AG10803 (cell line): ENCODE measurements at regions not wholly inside any gene's neighbourhood (a gene's known extent, or its start where the extent isn't known, plus 50 kb on each side); places are given as distances from the start of the nearest gene placed in this dataset.

Experiments
- DNase-seq: peaks from one replicate; pipeline ENCODE4 v3.0.0; 2010; ENCODE audit warnings: low read depth
- H3K4me3 ChIP-seq: 2 replicates; pipeline ENCODE4 v1.5.1; 2011; ENCODE audit warnings: mild to moderate bottlenecking, low read length, control low read depth
- CTCF ChIP-seq: conservative IDR thresholded peaks from 2 replicates; pipeline ENCODE4 v1.5.1; 2011; ENCODE audit warnings: mild to moderate bottlenecking, low read length, control low read depth, inconsistent platforms

- no peak overlapping the region for H3K4me3 ChIP-seq
- no peak for TF ChIP-seq CTCF
Measured at GRCh38 chr13:91066745-91067144, 280.7 kb upstream of the MIR17HG start.

GRCh38 chr13:91072486-91072885 is 275.0 kb upstream of the MIR17HG start:
- no peak for TF ChIP-seq CTCF
- no peak for DNase-seq
- H3K4me3 ChIP-seq = no peak overlapping the region

More at GRCh38 chr13:91066745-91067144, 280.7 kb upstream of the MIR17HG start:
- no peak for DNase-seq

DNA sequence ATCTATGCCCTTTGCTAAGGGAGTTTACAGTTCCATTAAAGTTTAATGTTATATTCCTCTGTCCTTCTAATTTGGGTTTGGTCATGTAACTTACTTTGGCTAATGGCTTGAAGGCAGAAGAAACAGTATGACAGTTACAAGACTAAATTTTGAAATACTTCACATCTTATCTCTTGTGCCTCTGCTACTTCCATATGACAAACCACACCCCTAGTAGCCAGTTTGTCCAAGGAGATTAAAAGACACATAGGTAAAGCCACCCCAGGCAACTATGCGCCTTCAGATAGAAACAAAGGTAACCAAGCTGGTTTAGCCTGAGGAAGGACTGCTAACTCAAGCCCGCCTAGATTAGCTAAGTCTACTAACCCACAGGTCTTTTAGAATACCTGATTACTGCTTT is 273.4 kb upstream of the MIR17HG start:
- no peak for TF ChIP-seq CTCF
- no peak for DNase-seq
- no peak overlapping the region for H3K4me3 ChIP-seq

DNA sequence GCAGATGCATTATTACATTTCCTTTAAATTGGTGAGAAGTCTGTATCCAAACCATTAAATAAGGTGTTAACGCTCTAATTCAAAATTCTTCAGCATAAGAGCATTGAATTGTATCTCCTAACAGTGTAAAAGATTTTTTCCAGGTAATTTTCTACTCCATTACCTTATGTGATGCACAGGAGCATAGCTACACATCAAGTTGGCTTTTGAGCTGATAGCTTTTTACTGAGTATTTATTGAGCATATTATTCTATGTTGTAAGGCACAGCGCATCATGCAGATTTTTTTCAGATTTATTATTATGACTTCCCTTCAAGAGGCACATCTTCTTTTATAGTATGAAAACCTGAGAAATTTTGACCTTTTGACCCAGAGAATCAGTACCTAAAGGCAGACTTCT is 270.7 kb upstream of the MIR17HG start:
- H3K4me3 ChIP-seq = no peak overlapping the region
- DNase-seq = no peak
- TF ChIP-seq CTCF = no peak

GRCh38 chr13:91078093-91078679 is 269.3 kb upstream of the MIR17HG start:
- no peak for DNase-seq
- no peak; the same call in 1 of the 2 replicates for TF ChIP-seq CTCF
- H3K4me3 ChIP-seq = no peak overlapping the region

- TF ChIP-seq CTCF = no peak
- DNase-seq = no peak
Measured at GRCh38 chr13:91079176-91079575, 268.3 kb upstream of the MIR17HG start.

GRCh38 chr13:91085127-91085526 is 262.4 kb upstream of the MIR17HG start:
- no peak for TF ChIP-seq CTCF
- H3K4me3 ChIP-seq = no peak overlapping the region
- no peak for DNase-seq

More at GRCh38 chr13:91079176-91079575, 268.3 kb upstream of the MIR17HG start:
- no peak overlapping the region for H3K4me3 ChIP-seq
